Prostate gland (tissue), 2 donors: ENCODE measurements at regions not wholly inside any gene's neighbourhood (a gene's known extent, or its start where the extent isn't known, plus 50 kb on each side); places are given as distances from the start of the nearest gene placed in this dataset.

Experiments
- DNase-seq: peaks from one replicate; pipeline ENCODE4 v3.0.0-alpha.2; 2019; ENCODE audit warnings: low spot score
- H3K27ac ChIP-seq, 2 donors: fragments of 200-600 bp; sonication (generic); 2 replicates each; pipeline ENCODE4 v1.5.1; 2017 to 2019
- H3K27me3 ChIP-seq: fragments of 200-600 bp; sonication (generic); replicated peaks from 2 replicates; pipeline ENCODE4 v1.5.1; 2019; ENCODE audit not compliant: insufficient read depth
- H3K36me3 ChIP-seq, 2 donors: fragments of 200-600 bp; sonication (generic); 1 replicate in 1 of 2; 2 replicates in 1 of 2; pipeline versions ENCODE4 v1.5.1 to v1.8.1; 2017 to 2019
- H3K4me1 ChIP-seq: fragments of 200-600 bp; sonication (generic); replicated peaks from 2 replicates; pipeline ENCODE4 v1.5.1; 2019
- H3K4me3 ChIP-seq, 2 donors: fragments of 200-600 bp; sonication (generic); 2 replicates each; pipeline ENCODE4 v1.5.1; 2017 to 2019
- H3K9me3 ChIP-seq: fragments of 200-600 bp; sonication (generic); 2 replicates; pipeline ENCODE4 v1.5.1; 2017
- CTCF ChIP-seq, 4 experiments: fragments of 200-600 bp in 2 of 4; fragments of 450-650 bp in 2 of 4; sonication (generic) in 2 of 4; IDR thresholded peaks; 1 replicate in 3 of 4; 2 replicates in 1 of 4; pipeline ENCODE4 v1.5.1; 2016 to 2019; ENCODE audit warnings: antibody characterized with exemption in 4 of 4, mild to moderate bottlenecking in 2 of 4, moderate library complexity in 2 of 4
- POLR2A ChIP-seq: fragments of 450-650 bp; IDR thresholded peaks from one replicate; pipeline ENCODE4 v1.6.1; 2016; ENCODE audit warnings: antibody characterized with exemption, mild to moderate bottlenecking
- POLR2AphosphoS5 ChIP-seq: sonication (generic); formaldehyde crosslinking; IDR thresholded peaks from one replicate; pipeline ENCODE4 v1.6.1; 2017; ENCODE audit warnings: antibody characterized with exemption
- WGBS: methylation state at CpG from one replicate; pipeline ENCODE4 v1.1.5; 2018; 5-methylcytosine and 5-hydroxymethylcytosine counted together
- intact Hi-C: fragments of 100-400 bp; cut with DNase I; formaldehyde crosslinking; loops from one replicate; pipeline ENCODE4 v1.14.2; 2022

- Histone ChIP-seq H3K27ac (no peak overlapping the region), H3K27me3 (no peaks in the 10 kb centered on the region), H3K4me1 (no peaks in the 10 kb centered on the region), H3K9me3 (no peaks in the 10 kb centered on the region), H3K36me3 (no peaks in the 10 kb centered on the region), H3K4me3 (no peak overlapping the region)
- intact Hi-C loops = no loop called here
- WGBS = 93% methylated on average over 3 of the region's 3 CpGs
- DNase-seq = no peak
- TF ChIP-seq POLR2AphosphoS5 (no peak), POLR2A (no peak), CTCF (IDR thresholded peaks at IDR 0.05) (no peak)
Measured at GRCh38 chr16:26970292-26970691, 96.4 kb upstream of the C16orf82 start.

- H3K9me3 ChIP-seq = no peaks in the 10 kb centered on the region
- TF ChIP-seq POLR2AphosphoS5 (no peak), CTCF (IDR thresholded peaks at IDR 0.05) (no peak), POLR2A (no peak)
- no peaks in the 10 kb centered on the region for H3K36me3 ChIP-seq
- H3K27me3 ChIP-seq = no peaks in the 10 kb centered on the region
- H3K4me1 ChIP-seq = no peaks in the 10 kb centered on the region
- H3K27ac ChIP-seq = no peak overlapping the region
- intact Hi-C loops = no loop called here
- WGBS = 67% methylated on average over 5 of the region's 5 CpGs
- H3K4me3 ChIP-seq = no peak overlapping the region
- DNase-seq = no peak
Measured at GRCh38 chr16:26976873-26977272, 89.9 kb upstream of the C16orf82 start.

GRCh38 chr16:26981266-26981938 is 85.3 kb upstream of the C16orf82 start:
- WGBS = 63% methylated on average over 8 of the region's 8 CpGs
- Histone ChIP-seq H3K27me3 (no peaks in the 10 kb centered on the region), H3K4me3 (no peak overlapping the region), H3K36me3 (no peaks in the 10 kb centered on the region), H3K9me3 (no peaks in the 10 kb centered on the region), H3K27ac (no peak overlapping the region), H3K4me1 (no peaks in the 10 kb centered on the region)
- intact Hi-C loops = no loop called here
- no peak for DNase-seq
- TF ChIP-seq POLR2AphosphoS5 (no peak), POLR2A (no peak), CTCF (IDR thresholded peaks at IDR 0.05) (no peak)

GRCh38 chr16:26982422-26982821 is 84.3 kb upstream of the C16orf82 start:
- H3K4me1 ChIP-seq = no peaks in the 10 kb centered on the region
- H3K27ac ChIP-seq = no peak overlapping the region
- no peak for TF ChIP-seq CTCF (IDR thresholded peaks at IDR 0.05)
- no peak for TF ChIP-seq POLR2A
- no peak for TF ChIP-seq POLR2AphosphoS5
- intact Hi-C loops = no loop called here
- no peaks in the 10 kb centered on the region for H3K36me3 ChIP-seq
- no peaks in the 10 kb centered on the region for H3K27me3 ChIP-seq
- WGBS = 94% methylated on average over 2 of the region's 2 CpGs
- H3K9me3 ChIP-seq = no peaks in the 10 kb centered on the region
- no peak for DNase-seq
- H3K4me3 ChIP-seq = no peak overlapping the region

- TF ChIP-seq POLR2AphosphoS5 = no peak
- TF ChIP-seq CTCF (IDR thresholded peaks at IDR 0.05) = no peak
- no peak for TF ChIP-seq POLR2A
Measured at GRCh38 chr16:26983426-26983825, 83.3 kb upstream of the C16orf82 start.

More at GRCh38 chr16:26983426-26983825, 83.3 kb upstream of the C16orf82 start:
- intact Hi-C loops = no loop called here
- H3K36me3 ChIP-seq = no peaks in the 10 kb centered on the region
- H3K27ac ChIP-seq = no peak overlapping the region
- no peak for DNase-seq
- H3K4me3 ChIP-seq = no peak overlapping the region
- H3K9me3 ChIP-seq = no peaks in the 10 kb centered on the region
- no peaks in the 10 kb centered on the region for H3K27me3 ChIP-seq
- H3K4me1 ChIP-seq = no peaks in the 10 kb centered on the region
- WGBS = 69% methylated on average over 2 of the region's 2 CpGs
